NCI-H2196 (cell line): ENCODE measurements at regions not wholly inside any gene's neighbourhood (a gene's known extent, or its start where the extent isn't known, plus 50 kb on each side); places are given as distances from the start of the nearest gene placed in this dataset.

Experiments used
- DNase-seq: peaks from one replicate; lab custom pipeline; 2025; ENCODE audit not compliant: unreplicated experiment; lab: John Stamatoyannopoulos, UW

DNA sequence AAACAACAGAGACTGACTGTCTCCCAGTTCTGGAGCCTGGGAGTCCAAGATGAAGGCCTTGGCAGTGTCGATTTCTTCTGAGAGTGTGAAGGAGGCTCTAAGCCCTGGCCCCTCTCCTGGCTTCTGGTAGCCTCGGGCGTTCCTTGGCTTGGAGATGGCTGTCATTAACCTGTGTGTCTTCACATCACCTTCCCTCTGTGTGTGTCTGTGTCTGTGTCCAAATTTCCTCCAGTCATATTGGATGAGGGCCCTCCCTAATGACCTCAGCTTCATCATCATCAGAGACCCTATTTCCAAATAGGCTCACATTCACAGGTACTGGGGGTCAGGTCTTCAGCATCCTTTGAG lies 138.3 kb downstream of the TOMM20 start:
- DNase-seq: no peak

DNA sequence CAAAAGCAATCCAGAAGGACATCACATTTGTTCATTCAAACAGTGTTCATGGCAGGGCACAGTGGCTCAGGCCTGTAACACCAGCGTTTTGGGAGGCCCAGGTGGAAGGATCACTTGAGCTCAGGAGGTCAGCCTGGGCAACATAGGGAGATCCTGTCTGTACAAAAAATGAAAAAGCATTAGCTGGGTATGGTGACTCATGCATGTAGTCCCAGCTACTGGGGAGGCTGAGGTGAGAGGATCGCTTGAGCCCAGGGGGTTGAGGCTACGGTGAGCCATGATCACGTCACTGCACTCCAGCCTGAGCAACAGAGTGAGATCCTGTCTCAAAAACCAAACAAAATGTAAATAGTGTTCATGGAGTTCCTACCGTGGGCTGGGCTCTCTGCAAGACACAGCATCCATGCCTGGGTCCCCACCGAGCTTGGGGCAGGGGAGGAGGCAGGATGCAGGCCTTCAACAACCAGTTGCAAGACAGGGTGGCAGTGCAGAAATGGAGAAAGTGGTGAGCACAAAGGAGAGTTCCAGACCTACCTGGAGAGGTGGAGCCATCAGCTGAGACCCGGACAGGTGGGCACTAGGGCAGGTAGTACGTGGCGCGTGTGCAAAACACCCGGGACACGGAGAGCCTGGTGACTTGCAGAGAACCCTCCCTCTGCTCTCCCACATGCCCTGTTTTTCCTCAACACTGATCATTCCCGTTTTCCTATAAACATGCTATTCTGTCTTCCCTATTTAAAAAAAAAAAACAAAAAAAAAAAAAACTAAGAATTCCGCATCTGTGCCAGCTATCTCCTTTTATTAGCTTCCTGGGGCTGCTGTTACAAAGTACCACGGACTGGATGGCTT lies 138.9 kb downstream of the TOMM20 start:
- DNase-seq: no peak

- DNase-seq: no peak
These were observed 139.6 kb downstream of the TOMM20 start for GRCh38 chr1:234989019-234989418.

GRCh38 chr1:234988536-234988935 lies 140.1 kb downstream of the TOMM20 start:
- no peak for DNase-seq

GRCh38 chr1:234988155-234988517 lies 140.5 kb downstream of the TOMM20 start:
- DNase-seq: no peak

GRCh38 chr1:234987415-234988154 lies 141.1 kb downstream of the TOMM20 start:
- no peak for DNase-seq

DNA sequence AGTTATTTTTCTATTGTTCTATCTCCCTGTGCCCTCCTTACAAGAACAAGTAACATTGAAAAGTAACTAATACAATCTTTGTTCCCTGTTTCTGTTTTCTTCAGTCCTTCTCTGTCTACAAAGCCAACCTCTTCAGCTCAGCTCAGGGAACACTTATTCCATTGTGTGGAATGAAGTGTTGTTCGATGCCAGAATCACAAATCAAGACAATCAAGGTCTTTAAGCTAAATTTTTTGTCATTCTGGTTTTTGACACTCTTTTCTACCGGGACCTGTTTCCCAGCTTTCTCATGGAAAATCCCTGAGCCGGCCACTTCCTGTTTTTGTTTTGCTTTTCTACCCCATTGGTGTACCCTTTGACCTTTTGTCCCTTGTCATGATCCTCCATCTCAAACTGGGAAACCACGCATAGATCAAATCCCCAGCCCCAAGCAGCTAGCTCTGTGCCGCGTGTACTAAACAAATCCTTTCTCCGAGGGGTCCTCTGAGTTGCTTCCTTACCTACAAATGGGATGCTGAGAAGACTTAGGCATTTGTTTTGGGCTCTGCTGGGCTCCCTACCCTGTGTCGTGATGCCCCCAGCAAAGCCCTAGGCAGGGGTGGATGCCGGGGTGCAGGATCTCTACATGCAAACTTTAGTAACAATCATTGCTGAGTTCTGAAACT lies 141.8 kb downstream of the TOMM20 start:
- DNase-seq: no peak

DNA sequence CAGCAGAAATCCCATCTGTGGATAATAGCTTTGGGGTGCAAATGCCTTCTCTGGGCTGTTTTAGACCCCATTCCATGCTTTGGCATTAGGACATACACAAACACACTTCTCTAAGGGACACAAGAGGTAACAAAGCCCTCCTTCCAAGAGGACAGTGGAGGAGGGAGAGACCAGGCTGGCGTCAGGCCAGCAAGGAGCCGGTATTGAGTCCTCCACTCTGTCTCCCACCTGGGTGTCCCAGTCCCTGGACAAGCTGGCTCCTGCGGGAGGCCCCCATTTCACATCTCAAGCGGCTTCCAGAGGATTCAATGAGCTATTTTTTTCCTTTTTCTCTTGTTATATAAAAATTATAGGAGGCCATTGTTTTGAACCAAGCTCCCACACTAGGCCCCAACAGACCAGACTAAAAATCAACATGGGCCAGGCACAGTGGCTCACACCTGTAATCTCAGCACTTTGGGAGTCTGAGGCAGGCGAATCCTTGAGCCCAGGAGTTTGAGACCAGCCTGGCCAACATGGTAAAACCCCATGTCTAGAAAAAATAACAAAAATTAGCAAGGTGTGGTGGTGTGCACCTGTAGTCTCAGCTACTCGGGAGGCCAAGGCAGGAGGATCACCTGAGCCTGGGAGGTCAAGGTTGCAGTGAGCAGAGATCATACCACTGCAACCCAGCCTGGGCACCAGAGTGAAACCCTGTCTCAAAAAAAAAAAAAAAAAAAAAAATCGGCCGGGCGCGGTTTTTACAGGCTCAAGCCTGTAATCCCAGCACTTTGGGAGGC lies 142.9 kb downstream of the TOMM20 start:
- no peak for DNase-seq

DNA sequence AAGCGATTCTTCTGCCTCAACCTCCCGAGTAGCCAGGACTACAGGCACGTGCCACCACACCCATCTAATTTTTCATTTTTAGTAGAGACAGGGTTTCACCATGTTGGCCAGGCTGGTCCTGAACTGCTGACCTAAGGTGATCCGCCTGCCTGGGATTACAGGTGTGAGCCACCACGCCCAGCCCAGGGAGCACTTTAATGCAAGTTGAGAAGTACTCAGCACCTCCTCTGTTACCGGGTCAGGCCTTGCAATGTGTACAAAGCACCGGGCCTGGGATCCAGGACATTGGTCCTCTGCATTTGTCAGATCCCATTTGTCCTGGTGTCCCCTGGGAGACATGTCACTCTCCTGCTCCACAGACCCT lies 143.6 kb downstream of the TOMM20 start:
- no peak for DNase-seq

DNA sequence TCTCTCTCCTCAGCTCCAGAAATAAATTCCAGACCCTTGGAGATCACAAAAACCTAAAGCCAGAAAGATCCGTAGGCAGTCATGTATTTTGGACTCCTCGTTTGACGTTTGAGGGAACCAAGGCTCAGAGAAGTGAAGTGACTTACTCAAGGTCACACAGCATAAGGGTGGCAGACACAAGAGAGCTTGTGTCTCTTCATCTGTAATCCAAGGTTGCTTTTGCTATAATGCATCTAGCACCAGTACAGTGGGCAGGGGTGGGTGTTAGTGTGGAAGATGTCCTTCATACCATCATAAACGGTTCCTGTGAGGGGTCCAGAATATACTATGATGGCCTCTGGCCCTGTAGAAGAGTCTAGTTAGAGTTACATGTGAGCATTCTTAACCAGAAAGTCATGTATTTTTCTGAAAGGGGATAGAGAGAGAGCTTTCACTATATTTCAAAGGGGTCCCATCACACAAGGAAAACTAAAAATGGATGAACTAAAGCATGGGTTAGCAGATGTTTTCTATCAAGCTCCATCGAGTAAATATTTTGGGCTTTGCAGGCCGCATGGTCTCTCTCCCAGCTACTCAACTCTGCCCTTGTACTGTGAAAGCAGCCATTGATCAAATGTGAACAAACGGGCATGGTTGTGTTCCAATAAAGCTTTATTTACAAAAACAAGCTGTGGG lies 144.9 kb downstream of the TOMM20 start:
- DNase-seq: no peak

- DNase-seq: no peak
These were observed 146.9 kb downstream of the TOMM20 start for GRCh38 chr1:234981758-234982157.

DNA sequence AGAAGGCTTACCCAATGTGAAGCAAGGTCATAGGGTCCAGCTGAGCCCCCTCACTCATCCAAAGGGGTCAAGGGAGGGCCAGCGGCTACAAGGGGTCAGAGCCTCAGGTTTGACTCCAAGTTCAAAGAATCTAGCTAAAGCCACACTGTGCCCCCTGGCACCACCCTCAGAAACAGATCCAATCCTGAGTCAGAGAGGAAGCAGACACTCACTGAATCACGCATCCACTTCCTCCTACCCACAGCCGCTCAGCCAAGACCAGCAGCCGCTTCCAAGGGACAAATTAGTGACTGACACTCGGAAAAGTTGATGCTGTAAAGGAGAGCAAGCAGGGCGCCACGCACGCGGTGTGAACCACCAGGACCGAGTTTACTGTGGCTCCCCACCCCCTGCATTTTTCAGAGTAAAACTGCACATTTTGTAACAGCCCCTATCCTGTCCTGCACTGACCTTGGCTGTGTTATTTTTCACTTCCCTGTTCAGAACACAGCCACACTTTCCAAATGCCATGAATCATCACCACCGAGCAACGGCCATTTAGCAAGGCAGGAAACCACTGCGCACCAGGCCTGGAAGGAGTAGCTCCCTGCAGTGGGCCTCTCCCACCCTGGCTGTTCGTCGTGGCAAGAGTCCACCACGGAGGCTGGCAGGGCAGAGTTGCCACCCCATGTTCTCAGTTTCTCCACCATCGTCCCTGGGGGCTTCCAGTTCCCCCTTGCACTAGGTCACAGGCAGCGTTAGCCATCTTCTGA lies 147.8 kb downstream of the TOMM20 start:
- DNase-seq: no peak

- no peak for DNase-seq
These were observed 148.4 kb downstream of the TOMM20 start for GRCh38 chr1:234980291-234980644.

DNA sequence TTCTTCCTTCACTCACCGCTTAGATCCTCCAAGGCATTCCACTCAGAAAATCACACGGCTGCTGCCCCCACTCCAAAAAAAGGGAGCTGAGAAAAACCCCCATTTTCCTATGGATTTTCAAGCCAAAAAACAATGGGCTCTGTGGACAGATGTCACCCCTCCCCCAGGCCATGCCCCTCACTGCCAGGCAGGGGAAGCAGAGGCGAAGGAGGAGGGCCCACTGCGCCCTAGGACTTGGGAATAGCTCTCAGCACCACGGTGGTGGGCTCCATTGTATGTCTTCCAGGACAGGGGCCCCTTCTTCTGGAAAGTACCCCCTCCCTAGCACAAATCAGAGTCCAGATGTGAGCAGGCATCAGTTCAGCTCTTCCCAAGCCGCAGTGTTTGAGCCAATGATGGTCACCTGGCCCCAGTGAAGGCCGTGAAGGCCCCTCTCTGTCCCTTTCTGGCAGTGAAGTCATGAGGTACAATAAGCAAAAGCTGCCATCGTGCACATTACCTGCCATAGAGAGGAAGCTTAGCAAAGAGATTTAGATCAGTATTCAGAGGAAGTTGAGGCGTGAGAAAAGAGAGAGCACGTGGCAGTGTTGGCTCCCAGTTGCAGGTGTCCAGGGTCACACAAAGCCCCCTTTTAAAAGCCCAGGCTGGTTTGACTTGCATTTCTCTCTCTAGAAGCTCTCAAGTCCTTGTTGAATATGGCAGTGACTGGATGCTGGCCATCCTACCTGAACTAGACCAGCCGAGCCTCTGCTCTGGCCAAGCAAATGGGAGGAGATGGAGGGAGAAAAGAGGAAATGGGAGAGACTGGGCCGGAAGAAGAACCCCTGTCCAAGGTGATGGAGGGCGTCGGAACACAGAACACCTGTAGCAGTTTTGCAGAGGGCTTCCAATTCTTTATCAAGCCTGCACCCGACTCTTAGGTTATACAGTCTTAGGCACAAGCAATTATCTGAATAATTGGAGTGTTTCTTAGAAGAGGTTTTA lies 149.0 kb downstream of the TOMM20 start:
- no peak for DNase-seq

DNA sequence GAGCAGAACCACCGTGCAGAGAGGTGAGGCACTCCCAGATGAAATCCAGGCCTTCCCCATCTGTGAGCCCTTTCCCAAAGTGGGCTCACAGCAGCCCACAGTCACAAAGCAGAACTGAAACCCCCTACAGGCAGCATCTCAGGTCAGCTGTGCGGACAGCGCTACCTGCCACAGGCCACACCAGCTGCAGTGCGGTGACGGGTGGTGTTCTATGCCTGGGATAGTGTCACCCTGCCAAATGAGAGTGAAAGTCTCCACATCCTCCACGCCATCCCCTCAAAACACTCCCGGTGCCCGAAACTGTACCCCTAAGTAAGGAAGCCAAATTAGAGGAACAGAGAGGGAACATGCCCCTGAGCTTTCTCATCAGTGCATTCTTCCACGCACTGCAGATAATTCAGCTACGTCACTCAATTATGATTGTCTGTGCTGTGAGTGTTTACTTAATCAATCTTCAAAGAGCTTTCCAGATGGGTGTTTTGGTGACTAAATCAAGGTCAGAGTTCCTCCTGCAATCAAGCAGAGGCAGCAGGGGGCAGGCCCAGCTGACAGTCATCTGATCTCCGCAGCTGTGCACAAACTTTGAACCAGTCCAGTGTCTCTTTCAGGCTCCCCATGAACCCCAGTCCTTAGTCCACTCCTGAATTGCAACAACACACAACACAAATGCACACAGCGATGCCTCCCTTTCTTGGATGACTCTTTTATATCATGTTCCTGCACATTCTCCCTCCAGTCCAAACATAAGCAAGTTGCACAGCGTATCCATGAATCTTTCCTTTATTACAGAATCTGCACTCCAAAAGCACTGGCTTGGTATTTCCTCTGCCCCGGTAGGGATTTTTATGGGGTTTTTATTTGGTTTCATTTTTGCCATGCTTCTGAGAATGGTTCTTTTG lies 150.0 kb downstream of the TOMM20 start:
- no peak for DNase-seq

- DNase-seq: peak; percentile 47
These were observed 150.7 kb downstream of the TOMM20 start for GRCh38 chr1:234977875-234978396.

DNA sequence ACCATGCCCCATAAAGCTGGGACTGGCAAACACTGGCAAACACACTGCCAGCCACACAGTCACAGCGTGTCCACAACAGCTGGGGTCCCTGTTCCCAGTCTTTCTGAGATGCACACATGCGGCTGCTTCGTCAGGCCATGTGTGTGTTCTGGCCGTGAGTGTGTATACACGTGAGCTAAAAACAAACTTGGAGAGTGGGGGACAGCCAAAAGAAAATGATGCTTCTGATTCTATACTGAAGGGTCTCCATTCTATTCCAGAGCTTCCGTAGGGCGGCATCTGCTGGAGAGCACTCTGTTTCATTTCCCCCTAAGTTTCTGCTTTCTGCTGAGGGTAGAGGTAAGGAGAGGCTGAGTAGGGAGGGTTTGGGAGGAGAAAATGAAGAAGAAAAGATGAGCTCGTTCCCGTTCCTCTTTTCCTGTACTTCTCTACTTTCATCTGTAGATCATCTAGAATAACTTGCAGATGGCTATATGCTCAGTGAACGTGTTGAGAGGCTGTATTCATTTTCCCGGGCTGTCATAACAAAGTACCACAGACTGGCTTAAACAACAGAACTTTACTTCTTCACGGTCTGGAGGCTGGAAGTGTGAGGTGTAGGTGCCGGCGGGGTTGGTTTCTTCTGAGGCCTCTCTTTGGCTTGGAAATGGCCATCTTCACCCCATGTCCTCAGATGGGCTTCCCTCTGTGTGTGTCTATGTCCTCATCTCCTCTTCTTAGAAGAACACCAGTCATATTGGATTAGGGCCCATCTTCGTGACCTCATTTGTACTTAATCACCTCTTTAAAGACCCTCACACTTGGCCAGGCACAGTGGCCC lies 151.6 kb downstream of the TOMM20 start:
- DNase-seq: no peak
